Caco-2 (cell line): ENCODE measurements at regions not wholly inside any gene's neighbourhood (a gene's known extent, or its start where the extent isn't known, plus 50 kb on each side); places are given as distances from the start of the nearest gene placed in this dataset.

ENCODE experiments used
- BruUV-seq: library from RNA; stranded (reverse); fragments of 400-500 nt; replicated peaks from 2 replicates; lab custom pipeline; 2021; lab: Mats Ljungman, UMichigan
- CTCF ChIA-PET: fragments of 300-600 bp; sonication (Branson Sonifier 250); formaldehyde crosslinking; loops from one replicate; lab custom pipeline; 2022; ENCODE audit warnings: antibody characterized with exemption; lab: Charles Lee
- POLR2A ChIA-PET: fragments of 300-600 bp; sonication (Branson Sonifier 250); formaldehyde crosslinking; loops from one replicate; lab custom pipeline; 2022; ENCODE audit warnings: antibody characterized with exemption; lab: Charles Lee
- DNase-seq, 2 experiments: peaks; one replicate each; pipeline versions ENCODE4 v3.0.0 to v3.0.0-alpha.2; 2020 to 2022
- H3K27me3 ChIP-seq: replicated peaks from 2 replicates; pipeline ENCODE4 v1.6.0; 2011; ENCODE audit warnings: low read length; ENCODE audit not compliant: control insufficient read depth, insufficient read depth
- H3K36me3 ChIP-seq: 2 replicates; pipeline ENCODE4 v1.5.1; 2011; ENCODE audit warnings: low read length; ENCODE audit not compliant: control insufficient read depth, insufficient read depth
- H3K4me1 ChIP-seq: fragments of 250-450 bp; sonication (Bioruptor Pico); 2 replicates; pipeline ENCODE4 v1.5.1; 2020; ENCODE audit warnings: mild to moderate bottlenecking
- H3K4me3 ChIP-seq: 2 replicates; pipeline ENCODE4 v1.5.1; 2011; ENCODE audit warnings: low read depth, mild to moderate bottlenecking, control low read depth, low read length
- H3K9me3 ChIP-seq: fragments of 250-450 bp; sonication (Bioruptor Pico); 2 replicates; pipeline ENCODE4 v1.5.1; 2020; ENCODE audit warnings: mild to moderate bottlenecking, moderate library complexity
- H3K27ac Mint-ChIP-seq: one replicate; pipeline ENCODE4 v1.8.0; 2022; ENCODE audit warnings: mixed read lengths; ENCODE audit not compliant: unreplicated experiment
- H3K27me3 Mint-ChIP-seq: one replicate; pipeline ENCODE4 v1.8.0; 2022; ENCODE audit warnings: mixed read lengths; ENCODE audit not compliant: insufficient read depth, unreplicated experiment
- H3K36me3 Mint-ChIP-seq: one replicate; pipeline ENCODE4 v1.8.0; 2022; ENCODE audit warnings: mild to moderate bottlenecking, mixed read lengths; ENCODE audit not compliant: insufficient read depth, unreplicated experiment
- H3K4me1 Mint-ChIP-seq: one replicate; pipeline ENCODE4 v1.8.0; 2022; ENCODE audit warnings: low read depth, mixed read lengths; ENCODE audit not compliant: unreplicated experiment
- H3K4me3 Mint-ChIP-seq: one replicate; pipeline ENCODE4 v1.8.0; 2022; ENCODE audit warnings: mild to moderate bottlenecking, moderate library complexity, mixed read lengths; ENCODE audit not compliant: unreplicated experiment
- H3K9me3 Mint-ChIP-seq: one replicate; pipeline ENCODE4 v1.8.0; 2022; ENCODE audit warnings: mixed read lengths; ENCODE audit not compliant: unreplicated experiment
- CTCF ChIP-seq, 2 experiments: fragments of 200-600 bp in 1 of 2; IDR thresholded peaks; 1 replicate in 1 of 2; 2 replicates in 1 of 2; pipeline versions ENCODE4 v1.5.1 to v1.8.0; 2011 to 2022; ENCODE audit warnings: antibody characterized with exemption in 1 of 2, control low read depth in 1 of 2, inconsistent platforms in 1 of 2, low read depth in 1 of 2, low read length in 1 of 2, mild to moderate bottlenecking in 1 of 2, moderate library complexity in 1 of 2; ENCODE audit not compliant: insufficient read depth in 1 of 2, severe bottlenecking in 1 of 2, unreplicated experiment in 1 of 2
- intact Hi-C: fragments of 100-400 bp; cut with micrococcal nuclease; formaldehyde crosslinking; loops from one replicate; pipeline ENCODE4 v1.10.0; 2022; ENCODE audit not compliant: unreplicated experiment

- no peaks in the 10 kb centered on the region for H3K36me3 ChIP-seq
- H3K27me3 ChIP-seq: no peaks in the 10 kb centered on the region
- H3K4me1 ChIP-seq: 0 out of 2 replicates have a peak, but pooled peaks cover 4% of the 10 kb centered on the region
- BruUV-seq: no TSS peak
- intact Hi-C loops: no loop called here
- Mint-ChIP-seq H3K9me3 (no peaks in the 10 kb centered on the region), H3K4me3 (no peak overlapping the region), H3K36me3 (no peaks in the 10 kb centered on the region), H3K27ac (no peak overlapping the region), H3K4me1 (no peaks in the 10 kb centered on the region), H3K27me3 (no peaks in the 10 kb centered on the region)
- CTCF ChIA-PET: no interaction called here
- H3K4me3 ChIP-seq: no peak overlapping the region
- POLR2A ChIA-PET: no interaction called here
- no peak for TF ChIP-seq CTCF (IDR thresholded peaks at IDR 0.05; ENCODE audit: insufficient read depth in 1 of 2, low read depth in 1 of 2, low read length in 1 of 2, severe bottlenecking in 1 of 2, unreplicated experiment in 1 of 2)
- DNase-seq: no peak
- H3K9me3 ChIP-seq: no peaks in the 10 kb centered on the region
Observed at GRCh38 chr17:73813201-73813600, 169.0 kb upstream of the SDK2 start.

DNA sequence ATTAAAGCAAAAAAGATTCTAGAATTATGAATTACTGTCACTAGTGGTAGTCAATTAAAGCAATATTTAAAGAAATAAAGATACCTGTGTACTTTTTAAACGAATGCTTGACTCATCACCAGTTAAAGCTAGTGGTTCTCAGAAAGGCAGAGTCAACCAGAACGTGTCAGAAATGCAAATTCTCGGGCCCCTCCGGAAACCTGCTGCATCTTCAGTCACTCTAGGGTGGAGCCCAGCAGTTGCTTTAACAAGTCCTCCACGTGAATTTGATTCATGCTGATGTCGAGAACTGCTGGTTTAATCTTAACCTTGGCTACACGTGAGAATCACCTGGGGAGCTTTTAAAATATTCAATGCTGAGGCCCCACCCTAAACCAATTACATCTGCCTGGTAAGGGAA lies 169.8 kb upstream of the SDK2 start:
- H3K4me3 ChIP-seq: no peak overlapping the region
- no peaks in the 10 kb centered on the region for H3K27me3 Mint-ChIP-seq
- intact Hi-C loops: no loop called here
- no peak overlapping the region for H3K27ac Mint-ChIP-seq
- BruUV-seq: no TSS peak
- TF ChIP-seq CTCF (IDR thresholded peaks at IDR 0.05; ENCODE audit: insufficient read depth in 1 of 2, low read depth in 1 of 2, low read length in 1 of 2, severe bottlenecking in 1 of 2, unreplicated experiment in 1 of 2): no peak
- no peaks in the 10 kb centered on the region for H3K36me3 ChIP-seq
- H3K27me3 ChIP-seq: no peaks in the 10 kb centered on the region
- no peak overlapping the region for H3K4me3 Mint-ChIP-seq
- peaks cover 8% of the 10 kb centered on the region for H3K9me3 Mint-ChIP-seq
- DNase-seq: no peak
- CTCF ChIA-PET: no interaction called here
- POLR2A ChIA-PET: no interaction called here
- H3K4me1 ChIP-seq: 0 out of 2 replicates have a peak, but pooled peaks cover 4% of the 10 kb centered on the region
- H3K9me3 ChIP-seq: peaks cover 7% of the 10 kb centered on the region; the same call in 1 of the 2 replicates
- H3K36me3 Mint-ChIP-seq: no peaks in the 10 kb centered on the region
- H3K4me1 Mint-ChIP-seq: no peaks in the 10 kb centered on the region

GRCh38 chr17:73815474-73815873 lies 171.2 kb upstream of the SDK2 start:
- no peaks in the 10 kb centered on the region for H3K27me3 ChIP-seq
- H3K9me3 ChIP-seq: peaks cover 14% of the 10 kb centered on the region; the same call in 1 of the 2 replicates
- H3K36me3 ChIP-seq: no peaks in the 10 kb centered on the region
- H3K27ac Mint-ChIP-seq: no peak overlapping the region
- no peaks in the 10 kb centered on the region for H3K4me1 Mint-ChIP-seq
- H3K36me3 Mint-ChIP-seq: no peaks in the 10 kb centered on the region
- BruUV-seq: no TSS peak
- TF ChIP-seq CTCF (IDR thresholded peaks at IDR 0.05; ENCODE audit: insufficient read depth in 1 of 2, low read depth in 1 of 2, low read length in 1 of 2, severe bottlenecking in 1 of 2, unreplicated experiment in 1 of 2): no peak
- ChIA-PET POLR2A (no interaction called here), CTCF (no interaction called here)
- H3K4me3 ChIP-seq: no peak overlapping the region
- DNase-seq: no peak
- H3K4me1 ChIP-seq: 0 out of 2 replicates have a peak, but pooled peaks cover 4% of the 10 kb centered on the region
- H3K27me3 Mint-ChIP-seq: no peaks in the 10 kb centered on the region
- no peak overlapping the region for H3K4me3 Mint-ChIP-seq
- H3K9me3 Mint-ChIP-seq: peaks cover 9% of the 10 kb centered on the region
- intact Hi-C loops: no loop called here
